ENCODE measurements at regions not wholly inside any gene's neighbourhood (a gene's known extent, or its start where the extent isn't known, plus 50 kb on each side); places are given as distances from the start of the nearest gene placed in this dataset.

GRCh38 chr13:53545340-53545941, 516.8 kb downstream of the OLFM4 start:
- H3K27me3 ChIP-seq: no peaks in the 10 kb centered on the region
- no peak overlapping the region for H3K27ac ChIP-seq
- H3K4me1 ChIP-seq (ENCODE audit: low read depth): no peaks in the 10 kb centered on the region
- no peaks in the 10 kb centered on the region for H3K36me3 ChIP-seq
- DNase-seq (ENCODE audit: low read depth in 1 of 2, low spot score in 1 of 2): no peak
- H3K9me3 ChIP-seq (ENCODE audit: low read depth): no peaks in the 10 kb centered on the region
- H3K4me3 ChIP-seq: no peak overlapping the region
- no peak for TF ChIP-seq CTCF (IDR thresholded peaks at IDR 0.05; ENCODE audit: low read depth, low read length)

GRCh38 chr13:53560556-53560955, 531.9 kb downstream of the OLFM4 start:
- no peak for DNase-seq (ENCODE audit: low read depth in 1 of 2, low spot score in 1 of 2)
- H3K36me3 ChIP-seq: no peaks in the 10 kb centered on the region
- no peaks in the 10 kb centered on the region for H3K27me3 ChIP-seq
- H3K4me3 ChIP-seq: no peak overlapping the region
- no peaks in the 10 kb centered on the region for H3K4me1 ChIP-seq (ENCODE audit: low read depth)
- no peak for TF ChIP-seq CTCF (IDR thresholded peaks at IDR 0.05; ENCODE audit: low read depth, low read length)
- H3K9me3 ChIP-seq (ENCODE audit: low read depth): no peaks in the 10 kb centered on the region
- H3K27ac ChIP-seq: no peak overlapping the region

GRCh38 chr13:53562419-53562818, 533.8 kb downstream of the OLFM4 start:
- no peaks in the 10 kb centered on the region for H3K27me3 ChIP-seq
- H3K27ac ChIP-seq: no peak overlapping the region
- DNase-seq (ENCODE audit: low read depth in 1 of 2, low spot score in 1 of 2): no peak
- no peaks in the 10 kb centered on the region for H3K36me3 ChIP-seq
- TF ChIP-seq CTCF (IDR thresholded peaks at IDR 0.05; ENCODE audit: low read depth, low read length): no peak
- H3K4me1 ChIP-seq (ENCODE audit: low read depth): no peaks in the 10 kb centered on the region
- no peak overlapping the region for H3K4me3 ChIP-seq
- no peaks in the 10 kb centered on the region for H3K9me3 ChIP-seq (ENCODE audit: low read depth)

- no peak for DNase-seq (ENCODE audit: low read depth in 1 of 2, low spot score in 1 of 2)
- H3K4me1 ChIP-seq (ENCODE audit: low read depth): no peaks in the 10 kb centered on the region
- H3K36me3 ChIP-seq: no peaks in the 10 kb centered on the region
- TF ChIP-seq CTCF (IDR thresholded peaks at IDR 0.05; ENCODE audit: low read depth, low read length): no peak
- H3K4me3 ChIP-seq: no peak overlapping the region
- H3K27ac ChIP-seq: no peak overlapping the region
- no peaks in the 10 kb centered on the region for H3K9me3 ChIP-seq (ENCODE audit: low read depth)
- H3K27me3 ChIP-seq: no peaks in the 10 kb centered on the region
Observed at GRCh38 chr13:53568491-53568890, 539.9 kb downstream of the OLFM4 start.

GRCh38 chr13:53569453-53569852, 540.8 kb downstream of the OLFM4 start:
- TF ChIP-seq CTCF (IDR thresholded peaks at IDR 0.05; ENCODE audit: low read depth, low read length): no peak
- DNase-seq (ENCODE audit: low read depth in 1 of 2, low spot score in 1 of 2): no peak
- H3K9me3 ChIP-seq (ENCODE audit: low read depth): no peaks in the 10 kb centered on the region
- no peak overlapping the region for H3K27ac ChIP-seq
- no peaks in the 10 kb centered on the region for H3K27me3 ChIP-seq
- H3K4me1 ChIP-seq (ENCODE audit: low read depth): no peaks in the 10 kb centered on the region
- H3K36me3 ChIP-seq: no peaks in the 10 kb centered on the region
- no peak overlapping the region for H3K4me3 ChIP-seq

GRCh38 chr13:53601113-53601512, 572.5 kb downstream of the OLFM4 start:
- H3K27ac ChIP-seq: no peak overlapping the region
- DNase-seq (ENCODE audit: low read depth in 1 of 2, low spot score in 1 of 2): no peak
- no peaks in the 10 kb centered on the region for H3K4me1 ChIP-seq (ENCODE audit: low read depth)
- TF ChIP-seq CTCF (IDR thresholded peaks at IDR 0.05; ENCODE audit: low read depth, low read length): no peak
- H3K27me3 ChIP-seq: no peaks in the 10 kb centered on the region
- H3K9me3 ChIP-seq (ENCODE audit: low read depth): no peaks in the 10 kb centered on the region
- no peaks in the 10 kb centered on the region for H3K36me3 ChIP-seq
- H3K4me3 ChIP-seq: no peak overlapping the region
